NCI-H128 (cell line): ENCODE measurements at regions not wholly inside any gene's neighbourhood (a gene's known extent, or its start where the extent isn't known, plus 50 kb on each side); places are given as distances from the start of the nearest gene placed in this dataset.

Experiments
- DNase-seq: peaks from one replicate; lab custom pipeline; 2025; ENCODE audit not compliant: unreplicated experiment; lab: John Stamatoyannopoulos, UW

DNA sequence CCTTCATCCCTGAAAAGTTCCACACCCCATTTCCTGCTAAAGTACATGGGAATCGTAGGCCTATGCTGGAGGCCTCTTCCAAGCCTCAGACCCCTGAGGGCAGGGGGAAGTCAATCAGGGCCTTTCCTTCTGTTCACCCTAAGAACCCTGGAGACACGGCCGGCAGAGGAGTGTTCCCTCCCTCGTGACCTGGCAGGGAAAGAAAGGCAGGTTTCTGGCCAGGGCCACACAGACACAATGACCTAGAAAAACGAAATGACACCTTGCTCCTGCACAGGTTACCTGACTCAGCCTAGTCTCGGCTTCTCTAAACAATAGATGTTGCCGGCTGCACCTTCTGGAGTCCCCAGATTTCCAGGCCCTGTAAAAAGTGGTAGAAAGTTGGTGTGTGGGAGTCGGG lies 60.6 kb upstream of the CADM1 start:
- DNase-seq: no peak

DNA sequence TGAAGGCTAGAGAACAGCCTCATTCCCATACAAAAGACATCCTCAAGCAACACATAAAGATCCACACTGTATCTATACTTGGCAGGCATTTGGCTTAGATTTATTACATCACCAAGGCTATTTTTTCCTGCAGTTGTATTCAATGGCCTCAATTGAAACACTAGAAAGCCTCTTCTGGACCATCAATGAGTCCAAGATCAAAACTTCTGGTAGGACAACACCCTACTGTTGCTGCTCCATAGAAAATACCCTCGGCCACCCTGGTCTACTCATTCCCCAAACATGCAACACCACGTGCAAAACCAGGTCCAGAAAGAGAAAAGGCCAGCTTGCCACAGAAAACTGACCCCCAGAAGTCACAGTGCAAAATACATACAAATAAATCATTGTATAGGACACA lies 56.9 kb upstream of the CADM1 start:
- DNase-seq: no peak

DNA sequence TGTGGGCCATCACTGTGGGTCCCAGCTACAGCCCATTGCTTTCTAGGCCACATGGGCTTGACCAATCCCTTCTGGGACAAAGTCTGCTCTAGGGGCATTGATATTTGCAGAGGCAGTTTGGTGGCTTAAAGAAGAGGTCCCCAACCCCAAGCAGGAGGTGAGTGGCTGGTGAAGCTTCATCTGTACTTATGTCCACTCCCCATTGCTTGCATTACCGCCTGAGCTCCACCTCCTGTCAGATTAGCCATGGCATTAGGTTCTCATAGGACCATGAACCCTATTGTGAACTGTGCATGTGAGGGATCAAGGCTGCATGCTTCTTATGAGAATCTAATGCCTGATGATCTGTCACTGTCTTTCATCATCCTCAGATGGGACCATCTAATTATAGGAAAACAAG lies 54.4 kb upstream of the CADM1 start:
- DNase-seq: no peak

DNA sequence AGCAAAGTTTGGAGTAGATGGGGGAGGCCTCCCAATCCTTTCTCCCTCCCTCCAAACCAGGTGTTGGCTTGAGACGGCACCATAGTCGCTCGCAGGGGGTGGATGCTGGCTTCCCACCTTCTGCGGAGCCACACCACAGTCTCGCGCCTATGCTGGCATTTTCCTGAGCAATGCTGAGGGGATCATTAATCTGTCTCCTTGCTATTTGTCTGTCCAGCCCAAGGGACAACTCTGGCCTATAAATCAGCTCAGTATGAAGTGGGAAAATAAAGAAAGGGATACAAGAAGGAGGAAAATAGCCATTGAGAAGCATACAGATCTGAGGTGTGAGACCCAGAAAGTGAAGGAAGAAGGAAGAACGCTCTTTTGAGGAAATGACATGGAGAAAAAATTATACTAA lies 53.5 kb upstream of the CADM1 start:
- no peak for DNase-seq

DNA sequence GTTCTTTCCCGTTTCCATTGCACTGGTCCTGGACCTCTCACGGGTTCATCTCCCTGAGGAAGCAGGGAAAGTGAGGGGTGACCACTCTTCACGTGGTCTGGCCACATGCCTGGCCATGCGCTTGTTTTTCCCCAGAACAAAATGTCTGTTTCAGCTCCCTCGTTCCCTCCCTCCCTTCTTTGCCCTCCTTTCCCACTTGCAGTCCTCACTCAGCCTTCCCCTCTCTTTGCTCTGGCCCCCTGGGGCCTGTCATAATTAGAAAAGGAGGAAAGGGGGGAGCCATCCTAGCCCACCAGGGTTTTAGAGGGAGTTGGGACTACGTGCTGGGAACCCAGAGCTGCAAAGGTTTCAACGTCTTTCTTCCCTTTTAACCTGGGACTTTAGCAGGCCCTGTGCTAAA lies 52.8 kb upstream of the CADM1 start:
- DNase-seq: no peak

DNA sequence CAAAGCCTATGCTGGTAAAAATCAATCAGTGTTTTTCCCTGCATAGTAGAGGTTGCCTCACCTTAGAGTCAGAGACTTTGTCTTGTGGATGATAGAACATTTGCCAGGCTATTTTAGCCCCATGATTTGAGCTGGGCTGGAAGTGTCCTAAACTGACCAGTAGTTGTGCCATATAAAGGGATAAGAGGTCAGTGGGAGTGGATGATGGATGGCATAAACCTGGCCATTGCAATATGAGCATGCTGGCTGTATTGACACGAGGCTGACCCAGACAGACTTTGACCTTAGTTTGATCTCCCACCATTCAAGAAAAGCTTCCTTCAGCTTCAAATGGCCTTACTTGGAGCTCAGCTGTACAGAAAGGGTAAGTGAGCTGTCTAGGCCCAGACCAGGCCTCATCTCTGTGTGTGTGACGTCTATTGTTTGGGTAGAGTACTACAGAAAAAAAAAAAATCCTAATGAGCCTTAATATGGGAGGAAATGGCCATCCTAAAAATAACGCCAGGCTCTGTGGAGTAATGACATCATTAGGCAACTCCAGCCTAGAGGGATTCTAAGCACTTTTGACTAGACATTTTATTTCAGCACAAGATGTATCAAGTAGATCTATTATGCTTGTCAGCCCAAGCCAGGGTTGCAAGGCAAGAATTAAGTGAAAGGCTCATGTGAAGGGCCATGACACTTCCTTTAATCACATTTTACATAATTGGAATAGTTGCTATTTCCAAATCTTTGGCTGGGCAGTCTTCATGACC lies 51.3 kb upstream of the CADM1 start:
- no peak for DNase-seq
